K562 (cell line): ENCODE measurements at regions not wholly inside any gene's neighbourhood (a gene's known extent, or its start where the extent isn't known, plus 50 kb on each side); places are given as distances from the start of the nearest gene placed in this dataset.

Source experiments
- ATAC-seq: fragments of 200-7000 bp; cut with Tn5 transposase; 3 replicates; pipeline ENCODE4 v1.9.1; 2020; ENCODE audit warnings: moderate library complexity
- BruUV-seq: library from RNA; stranded (reverse); fragments of 400-500 nt; replicated peaks from 2 replicates; lab custom pipeline; 2021; lab: Mats Ljungman, UMichigan
- CTCF ChIA-PET: fragments of 300-600 bp; formaldehyde crosslinking; extraction: SDS; loops from one replicate; lab custom pipeline; 2021; ENCODE audit warnings: low intra/inter-chr PET ratio; lab: Yijun Ruan, JAX
- POLR2A ChIA-PET: fragments of 300-600, 350-650 bp; sonication (Branson Sonifier 250); formaldehyde crosslinking; extraction: SDS; loops from one replicate; lab custom pipeline; 2021; ENCODE audit warnings: antibody characterized with exemption, inconsistent platforms; lab: Yijun Ruan, JAX
- DNase-seq, 4 experiments: peaks; one replicate each; pipeline versions ENCODE4 v3.0.0 to v3.0.0-alpha.2; 2011 to 2018; ENCODE audit warnings: low spot score in 3 of 4, mixed read lengths in 3 of 4; ENCODE audit errors: extremely low read depth in 1 of 4
- FAIRE-seq: peaks from 2 replicates; lab custom pipeline; 2011; peaks lifted over from hg19 to GRCh38; lab: Jason Lieb, UNC
- H2AFZ ChIP-seq: 2 replicates; pipeline ENCODE4 v1.6.0; 2011; ENCODE audit warnings: low read depth, low read length, control low read depth, inconsistent platforms
- H3K27ac ChIP-seq: fragments of 200-600 bp; 3 replicates; pipeline ENCODE4 v1.8.0; 2011; ENCODE audit warnings: low read depth, mild to moderate bottlenecking, control low read depth, inconsistent platforms, low read length, moderate library complexity, mixed read lengths; ENCODE audit errors: extremely low read depth
- H3K27me3 ChIP-seq, 2 experiments: fragments of 300-600 bp in 1 of 2; 2 replicates in 1 of 2; 3 replicates in 1 of 2; pipeline versions ENCODE4 v1.6.0 to v1.8.0; 2011; ENCODE audit warnings: inconsistent platforms in 2 of 2, low read length in 2 of 2, mild to moderate bottlenecking in 1 of 2, mixed read lengths in 1 of 2, moderate library complexity in 1 of 2; ENCODE audit not compliant: control insufficient read depth in 2 of 2, insufficient read depth in 2 of 2
- H3K36me3 ChIP-seq: fragments of 300-600 bp; 3 replicates; pipeline ENCODE4 v1.8.0; 2011; ENCODE audit warnings: mild to moderate bottlenecking, low read length, inconsistent platforms; ENCODE audit not compliant: control insufficient read depth, insufficient read depth
- H3K4me1 ChIP-seq, 2 experiments: fragments of 200-600 bp in 1 of 2; replicated peaks in 1 of 2; 2 replicates in 1 of 2; 3 replicates in 1 of 2; pipeline versions ENCODE4 v1.5.1 to v1.8.0; 2011; ENCODE audit warnings: inconsistent platforms in 2 of 2, low read length in 2 of 2, mild to moderate bottlenecking in 1 of 2, mixed read lengths in 1 of 2, moderate library complexity in 1 of 2; ENCODE audit not compliant: control insufficient read depth in 2 of 2, insufficient read depth in 2 of 2
- H3K4me2 ChIP-seq: 2 replicates; pipeline ENCODE4 v1.6.1; 2011; ENCODE audit warnings: low read length, control low read depth, inconsistent platforms, mixed read lengths; ENCODE audit not compliant: insufficient read depth
- H3K4me3 ChIP-seq: fragments of 200-600 bp; sonication (generic), shearing (Covaris generic); 2 replicates; pipeline ENCODE4 v1.5.1; 2016; ENCODE audit warnings: control low read depth, inconsistent platforms
- H3K79me2 ChIP-seq: fragments of 200-600 bp; 3 replicates; pipeline ENCODE4 v1.8.0; 2011; ENCODE audit warnings: low read length, inconsistent platforms; ENCODE audit not compliant: control insufficient read depth, insufficient read depth
- H3K9ac ChIP-seq, 2 experiments: 2 replicates each; pipeline versions ENCODE4 v1.6.0 to v1.6.1; 2011; ENCODE audit warnings: low read depth in 2 of 2, low read length in 2 of 2, control low read depth in 1 of 2, inconsistent platforms in 1 of 2, mild to moderate bottlenecking in 1 of 2, mixed read lengths in 1 of 2; ENCODE audit not compliant: insufficient read depth in 1 of 2
- H3K9me1 ChIP-seq: one replicate; pipeline ENCODE4 v1.6.0; 2011; ENCODE audit warnings: inconsistent platforms, mild to moderate bottlenecking, low read length, moderate library complexity; ENCODE audit not compliant: control insufficient read depth, insufficient read depth
- H3K9me3 ChIP-seq: replicated peaks from 2 replicates; pipeline ENCODE4 v1.5.1; 2011; ENCODE audit warnings: low read depth, low read length, inconsistent platforms; ENCODE audit not compliant: control insufficient read depth, insufficient read depth
- H4K20me1 ChIP-seq: replicated peaks from 2 replicates; pipeline ENCODE4 v1.6.1; 2011; ENCODE audit warnings: low read length, inconsistent platforms, mixed read lengths; ENCODE audit not compliant: control insufficient read depth, insufficient read depth
- BHLHE40 ChIP-seq: IDR thresholded peaks from 2 replicates; pipeline ENCODE4 v1.6.1; 2011; ENCODE audit warnings: low read length, improper control_type of control experiment
- CBFA2T3 ChIP-seq: fragments of 450-650 bp; IDR thresholded peaks from 2 replicates; pipeline ENCODE4 v1.6.1; 2017
- ETV1 ChIP-seq: fragments of 450-650 bp; conservative IDR thresholded peaks from 2 replicates; pipeline ENCODE4 v1.6.1; 2016; ENCODE audit warnings: missing genetic modification characterization, control low read depth, low read depth, missing compliant biosample characterization
- GABPA ChIP-seq: fragments of 200-800 bp; sonication (Bioruptor generic); conservative IDR thresholded peaks from 2 replicates; pipeline ENCODE4 v1.6.1; 2016; ENCODE audit warnings: low read depth, missing genetic modification characterization, missing compliant biosample characterization
- KLF10 ChIP-seq: fragments of 250-450 bp; sonication (Bioruptor Pico); IDR thresholded peaks from 2 replicates; pipeline ENCODE4 v1.6.1; 2021; ENCODE audit warnings: matching md5 sums
- LEF1 ChIP-seq: fragments of 450-650 bp; IDR thresholded peaks from 2 replicates; pipeline ENCODE4 v1.6.1; 2016; ENCODE audit warnings: mild to moderate bottlenecking
- RAD21 ChIP-seq, 2 experiments: fragments of 250-450 bp in 1 of 2; fragments of 450-650 bp in 1 of 2; sonication (Bioruptor Pico) in 1 of 2; formaldehyde crosslinking in 1 of 2; IDR thresholded peaks in 1 of 2; conservative IDR thresholded peaks in 1 of 2; 2 replicates each; pipeline versions ENCODE4 v1.4.0 to v1.8.0; 2020 to 2022; ENCODE audit warnings: mild to moderate bottlenecking in 2 of 2, moderate library complexity in 1 of 2
- SRF ChIP-seq, 2 experiments: fragments of 250-450, 450-650 bp in 1 of 2; sonication (Bioruptor Pico) in 1 of 2; sonication (generic) in 1 of 2; formaldehyde crosslinking; IDR thresholded peaks; 2 replicates each; pipeline versions ENCODE4 v1.5.0 to v1.5.1; 2020 to 2022; ENCODE audit warnings: mild to moderate bottlenecking in 1 of 2, missing genetic modification reagents in 1 of 2
- TEAD4 ChIP-seq, 2 experiments: sonication (generic) in 1 of 2; formaldehyde crosslinking in 1 of 2; IDR thresholded peaks; 2 replicates each; pipeline versions ENCODE4 v1.6.1 to v1.8.0; 2012 to 2022; ENCODE audit warnings: borderline replicate concordance in 1 of 2, inconsistent platforms in 1 of 2, low read length in 1 of 2, mild to moderate bottlenecking in 1 of 2, missing genetic modification reagents in 1 of 2
- ZFP30 ChIP-seq: fragments of 250-450 bp; sonication (Bioruptor Pico); IDR thresholded peaks from 2 replicates; pipeline ENCODE4 v1.8.0; 2022; ENCODE audit warnings: moderate library complexity, mild to moderate bottlenecking, inconsistent platforms, borderline replicate concordance
- WGBS: fragments of 100-300 bp; shearing (Covaris generic); methylation state at CpG from one replicate; pipeline ENCODE4 v1.1.6; 2016; ENCODE audit warnings: low coverage, mixed read lengths; ENCODE audit not compliant: insufficient coverage; ENCODE audit errors: missing lambda C conversion rate; 5-methylcytosine and 5-hydroxymethylcytosine counted together
- in situ Hi-C: fragments of 300-500 bp; cut with MboI; formaldehyde crosslinking; loops from 4 replicates; pipeline ENCODE4 v1.15.0; 2018; ENCODE audit warnings: inconsistent platforms, mixed read lengths
- intact Hi-C: fragments of 100-400 bp; cut with micrococcal nuclease; formaldehyde crosslinking; loops from 2 replicates; pipeline ENCODE4 v1.14.2; 2022
- TF ChIP-seq, protein P1 (sequence below): fragments of 450-650 bp; IDR thresholded peaks from 2 replicates; pipeline ENCODE4 v1.6.1; 2017; ENCODE audit warnings: antibody characterized with exemption, mild to moderate bottlenecking
- TF ChIP-seq, protein P2 (sequence below): sonication (generic); IDR thresholded peaks from 2 replicates; pipeline ENCODE4 v1.6.1; 2016

DNA sequence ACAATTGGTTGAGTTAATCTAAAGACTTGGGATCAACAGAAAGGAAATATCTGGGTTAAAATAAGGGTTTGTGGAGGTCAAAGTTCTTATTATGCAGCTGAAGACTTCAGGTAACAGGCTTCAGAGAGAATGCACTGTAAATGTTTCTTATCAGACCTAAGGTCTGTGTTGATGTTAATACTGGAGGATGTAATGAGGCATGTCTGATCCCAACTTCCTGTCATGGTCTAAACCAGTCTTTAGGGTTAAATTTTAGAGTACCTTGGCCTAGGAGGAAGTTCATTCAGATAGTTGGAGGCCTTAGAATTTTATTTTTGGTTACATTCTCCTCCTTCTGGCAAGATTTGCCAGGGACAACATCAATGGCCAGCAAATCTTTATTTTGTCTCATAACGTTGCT lies 72.1 kb upstream of the GC start:
- ChIA-PET POLR2A (no interaction called here), CTCF (no interaction called here)
- Histone ChIP-seq H4K20me1 (no peaks in the 10 kb centered on the region), H2AFZ (peak overlapping the region; percentile 80), H3K36me3 (no peaks in the 10 kb centered on the region; the same call in 2 of the 3 replicates), H3K4me1 (peaks cover 0 to 24% of the 10 kb centered on the region in 2 experiments; a peak in 2 of 5 replicates), H3K27me3 (no peaks in the 10 kb centered on the region), H3K9me1 (no peaks in the 10 kb centered on the region), H3K79me2 (no peaks in the 10 kb centered on the region), H3K9ac (no peak overlapping the region), H3K4me3 (no peak overlapping the region), H3K27ac (peak overlapping the region; percentile 25), H3K9me3 (peaks cover 6% of the 10 kb centered on the region; the same call in 1 of the 2 replicates), H3K4me2 (no peak overlapping the region)
- FAIRE-seq (peak; percentile 46), ATAC-seq (0 out of 3 replicates have a peak, but pooled peaks have one; percentile 11), DNase-seq (peak in 1 of 4 experiments; percentile 33)
- intact Hi-C loops = no loop called here
- in situ Hi-C loops = no loop called here
- TF ChIP-seq CBFA2T3 = peak; percentile 25; the same call in 1 of the 2 replicates
- TF ChIP-seq BHLHE40 = no peak
- TF ChIP-seq, protein P1, sequence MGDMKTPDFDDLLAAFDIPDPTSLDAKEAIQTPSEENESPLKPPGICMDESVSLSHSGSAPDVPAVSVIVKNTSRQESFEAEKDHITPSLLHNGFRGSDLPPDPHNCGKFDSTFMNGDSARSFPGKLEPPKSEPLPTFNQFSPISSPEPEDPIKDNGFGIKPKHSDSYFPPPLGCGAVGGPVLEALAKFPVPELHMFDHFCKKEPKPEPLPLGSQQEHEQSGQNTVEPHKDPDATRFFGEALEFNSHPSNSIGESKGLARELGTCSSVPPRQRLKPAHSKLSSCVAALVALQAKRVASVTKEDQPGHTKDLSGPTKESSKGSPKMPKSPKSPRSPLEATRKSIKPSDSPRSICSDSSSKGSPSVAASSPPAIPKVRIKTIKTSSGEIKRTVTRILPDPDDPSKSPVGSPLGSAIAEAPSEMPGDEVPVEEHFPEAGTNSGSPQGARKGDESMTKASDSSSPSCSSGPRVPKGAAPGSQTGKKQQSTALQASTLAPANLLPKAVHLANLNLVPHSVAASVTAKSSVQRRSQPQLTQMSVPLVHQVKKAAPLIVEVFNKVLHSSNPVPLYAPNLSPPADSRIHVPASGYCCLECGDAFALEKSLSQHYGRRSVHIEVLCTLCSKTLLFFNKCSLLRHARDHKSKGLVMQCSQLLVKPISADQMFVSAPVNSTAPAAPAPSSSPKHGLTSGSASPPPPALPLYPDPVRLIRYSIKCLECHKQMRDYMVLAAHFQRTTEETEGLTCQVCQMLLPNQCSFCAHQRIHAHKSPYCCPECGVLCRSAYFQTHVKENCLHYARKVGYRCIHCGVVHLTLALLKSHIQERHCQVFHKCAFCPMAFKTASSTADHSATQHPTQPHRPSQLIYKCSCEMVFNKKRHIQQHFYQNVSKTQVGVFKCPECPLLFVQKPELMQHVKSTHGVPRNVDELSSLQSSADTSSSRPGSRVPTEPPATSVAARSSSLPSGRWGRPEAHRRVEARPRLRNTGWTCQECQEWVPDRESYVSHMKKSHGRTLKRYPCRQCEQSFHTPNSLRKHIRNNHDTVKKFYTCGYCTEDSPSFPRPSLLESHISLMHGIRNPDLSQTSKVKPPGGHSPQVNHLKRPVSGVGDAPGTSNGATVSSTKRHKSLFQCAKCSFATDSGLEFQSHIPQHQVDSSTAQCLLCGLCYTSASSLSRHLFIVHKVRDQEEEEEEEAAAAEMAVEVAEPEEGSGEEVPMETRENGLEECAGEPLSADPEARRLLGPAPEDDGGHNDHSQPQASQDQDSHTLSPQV = peak; percentile 52; the same call in 1 of the 2 replicates
- no peak for TF ChIP-seq KLF10 (CRISPR knock-in tag)
- TF ChIP-seq GABPA = 0 out of 2 replicates have a peak, but pooled peaks have one; percentile 11
- TF ChIP-seq, protein P2, sequence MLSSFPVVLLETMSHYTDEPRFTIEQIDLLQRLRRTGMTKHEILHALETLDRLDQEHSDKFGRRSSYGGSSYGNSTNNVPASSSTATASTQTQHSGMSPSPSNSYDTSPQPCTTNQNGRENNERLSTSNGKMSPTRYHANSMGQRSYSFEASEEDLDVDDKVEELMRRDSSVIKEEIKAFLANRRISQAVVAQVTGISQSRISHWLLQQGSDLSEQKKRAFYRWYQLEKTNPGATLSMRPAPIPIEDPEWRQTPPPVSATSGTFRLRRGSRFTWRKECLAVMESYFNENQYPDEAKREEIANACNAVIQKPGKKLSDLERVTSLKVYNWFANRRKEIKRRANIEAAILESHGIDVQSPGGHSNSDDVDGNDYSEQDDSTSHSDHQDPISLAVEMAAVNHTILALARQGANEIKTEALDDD = peak; percentile 66; the same call in 1 of the 2 replicates
- peak; percentile 32; the same call in 1 of the 2 replicates for TF ChIP-seq TEAD4 (IDR thresholded peaks at IDR 0.05; ENCODE audit: low read length)
- TF ChIP-seq TEAD4 (CRISPR knock-in tag; IDR thresholded peaks at IDR 0.05; ENCODE audit: borderline replicate concordance) = no peak
- TF ChIP-seq RAD21 (CRISPR knock-in tag; conservative IDR thresholded peaks at IDR 0.05 in 1 of 2, IDR thresholded peaks at IDR 0.05 in 1 of 2) = 0 out of 4 replicates have a peak, but pooled peaks of 1 of the 2 experiments have one; percentile 10
- 0 out of 2 replicates have a peak, but pooled peaks have one; percentile 15 for TF ChIP-seq LEF1
- TF ChIP-seq ETV1 (tag) = peak; percentile 53
- no peak for TF ChIP-seq ZFP30
- no peak for TF ChIP-seq SRF (CRISPR knock-in tag; IDR thresholded peaks at IDR 0.05)
- BruUV-seq = no TSS peak
- WGBS = 27% methylated on average over 1 of the region's 1 CpG
